ENCODE measurements at regions not wholly inside any gene's neighbourhood (a gene's known extent, or its start where the extent isn't known, plus 50 kb on each side); places are given as distances from the start of the nearest gene placed in this dataset.

- Histone ChIP-seq H3K36me3 (ENCODE audit: control insufficient read depth in 4 of 4, insufficient read depth in 4 of 4, low read length in 4 of 4) (no peaks in the 10 kb centered on the region), H3K27ac (ENCODE audit: low read depth in 1 of 2, low read length in 1 of 2) (no peak overlapping the region), H3K4me3 (no peak overlapping the region), H3K27me3 (ENCODE audit: control insufficient read depth in 3 of 3, insufficient read depth in 3 of 3, low read length in 2 of 3) (no peaks in the 10 kb centered on the region), H3K9me3 (ENCODE audit: control insufficient read depth in 4 of 4, insufficient read depth in 3 of 4, low read length in 3 of 4) (no peaks in the 10 kb centered on the region), H3K4me1 (ENCODE audit: control insufficient read depth in 5 of 5, insufficient read depth in 5 of 5, low read length in 5 of 5) (no peaks in the 10 kb centered on the region), H3K9ac (ENCODE audit: insufficient read depth in 1 of 2, low read length in 2 of 2) (no peak overlapping the region)
- DNase-seq (no peak), ATAC-seq (ENCODE audit: insufficient read depth, low FRiP score) (no peak)
- TF ChIP-seq CTCF (IDR thresholded peaks at IDR 0.05; ENCODE audit: control extremely low read depth, extremely low read depth), result no peak
- WGBS, 2 donors, result 90 to 93% methylated on average over 1 of the region's 1 CpG
Observed at GRCh38 chr7:113825832-113826231, 93.0 kb downstream of the PPP1R3A start.

DNA sequence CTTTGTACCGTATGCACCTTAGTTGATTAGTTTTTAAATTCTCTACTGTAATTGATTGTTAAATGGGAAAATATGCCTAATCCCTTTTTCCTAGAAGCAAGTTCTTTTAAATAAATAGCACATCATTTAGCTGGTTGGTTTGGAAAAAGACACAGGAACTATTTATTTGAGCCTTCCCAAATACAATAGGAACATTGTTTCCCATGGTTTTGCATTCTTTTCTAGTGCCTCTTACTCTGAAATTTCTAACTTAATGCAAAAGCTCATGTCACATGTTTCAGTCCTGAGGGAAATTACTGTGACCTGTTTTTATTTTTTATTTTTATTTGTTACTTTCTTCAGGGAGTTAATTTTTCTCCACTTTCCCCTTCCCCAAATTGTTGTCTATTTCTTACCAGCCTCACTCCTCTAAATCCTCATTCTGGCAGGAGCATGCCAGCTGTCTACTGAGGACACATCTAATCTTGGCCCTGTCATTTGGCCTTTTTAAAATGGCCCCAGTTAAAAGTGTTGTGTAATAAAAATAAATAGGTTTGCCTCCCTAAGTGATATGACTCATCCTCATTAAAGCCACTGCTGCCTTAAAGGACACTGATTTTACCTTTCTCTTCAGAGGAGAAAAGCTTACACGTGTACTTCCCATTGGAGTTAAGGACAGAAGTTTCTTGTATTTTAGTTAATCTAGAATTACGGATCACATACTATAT lies 94.5 kb downstream of the PPP1R3A start:
- H3K36me3 ChIP-seq (ENCODE audit: control insufficient read depth in 4 of 4, insufficient read depth in 4 of 4, low read length in 4 of 4), result no peaks in the 10 kb centered on the region
- H3K4me3 ChIP-seq, result no peak overlapping the region
- no peaks in the 10 kb centered on the region for H3K27me3 ChIP-seq (ENCODE audit: control insufficient read depth in 3 of 3, insufficient read depth in 3 of 3, low read length in 2 of 3)
- H3K9me3 ChIP-seq (ENCODE audit: control insufficient read depth in 4 of 4, insufficient read depth in 3 of 4, low read length in 3 of 4), result no peaks in the 10 kb centered on the region
- no peak overlapping the region for H3K27ac ChIP-seq (ENCODE audit: low read depth in 1 of 2, low read length in 1 of 2)
- ATAC-seq (ENCODE audit: insufficient read depth, low FRiP score), result no peak
- peaks cover 0 to 2% (median 0%) of the 10 kb centered on the region in 5 donors for H3K4me1 ChIP-seq (ENCODE audit: control insufficient read depth in 5 of 5, insufficient read depth in 5 of 5, low read length in 5 of 5)
- H3K9ac ChIP-seq (ENCODE audit: insufficient read depth in 1 of 2, low read length in 2 of 2), result no peak overlapping the region
- DNase-seq, result no peak
- WGBS, 2 donors, result 74 to 78% methylated on average over 3 of the region's 3 CpGs
- TF ChIP-seq CTCF (IDR thresholded peaks at IDR 0.05; ENCODE audit: control extremely low read depth, extremely low read depth), result no peak

DNA sequence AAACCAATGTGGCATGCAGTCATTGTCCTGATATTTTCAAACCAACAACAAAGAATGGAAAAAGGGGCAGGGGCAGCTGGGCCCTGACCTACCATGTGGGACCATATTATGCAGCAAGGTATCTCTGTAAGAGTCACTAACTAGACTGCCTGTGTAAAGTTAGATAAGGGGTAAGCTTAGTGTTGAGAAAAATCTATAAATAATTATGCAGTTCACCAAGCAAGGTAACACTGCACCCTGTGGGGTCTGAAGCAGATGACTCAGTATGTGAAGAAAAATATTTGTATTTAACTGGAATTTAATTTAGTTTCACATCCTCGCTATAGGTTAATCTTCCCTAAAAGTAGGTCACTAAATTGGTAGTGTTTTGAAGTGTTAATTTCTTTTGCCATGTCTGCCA lies 99.3 kb downstream of the PPP1R3A start:
- no peaks in the 10 kb centered on the region for H3K9me3 ChIP-seq (ENCODE audit: control insufficient read depth in 4 of 4, insufficient read depth in 3 of 4, low read length in 3 of 4)
- H3K4me1 ChIP-seq (ENCODE audit: control insufficient read depth in 5 of 5, insufficient read depth in 5 of 5, low read length in 5 of 5), result peaks cover 0 to 4% (median 0%) of the 10 kb centered on the region in 5 donors
- no peaks in the 10 kb centered on the region for H3K36me3 ChIP-seq (ENCODE audit: control insufficient read depth in 4 of 4, insufficient read depth in 4 of 4, low read length in 4 of 4)
- DNase-seq (no peak), ATAC-seq (ENCODE audit: insufficient read depth, low FRiP score) (no peak)
- 81 to 84% methylated on average over 1 of the region's 1 CpG for WGBS, 2 donors
- TF ChIP-seq CTCF (IDR thresholded peaks at IDR 0.05; ENCODE audit: control extremely low read depth, extremely low read depth), result no peak
- no peak overlapping the region for H3K27ac ChIP-seq (ENCODE audit: low read depth in 1 of 2, low read length in 1 of 2)
- H3K4me3 ChIP-seq, result no peak overlapping the region
- H3K9ac ChIP-seq (ENCODE audit: insufficient read depth in 1 of 2, low read length in 2 of 2), result no peak overlapping the region
- no peaks in the 10 kb centered on the region for H3K27me3 ChIP-seq (ENCODE audit: control insufficient read depth in 3 of 3, insufficient read depth in 3 of 3, low read length in 2 of 3)

GRCh38 chr7:113816639-113817038 lies 102.2 kb downstream of the PPP1R3A start:
- H3K9me3 ChIP-seq (ENCODE audit: control insufficient read depth in 4 of 4, insufficient read depth in 3 of 4, low read length in 3 of 4), result no peaks in the 10 kb centered on the region
- ATAC-seq (ENCODE audit: insufficient read depth, low FRiP score), result no peak
- no peaks in the 10 kb centered on the region for H3K36me3 ChIP-seq (ENCODE audit: control insufficient read depth in 4 of 4, insufficient read depth in 4 of 4, low read length in 4 of 4)
- DNase-seq, result no peak
- peaks cover 0 to 25% (median 7%) of the 10 kb centered on the region in 5 donors for H3K4me1 ChIP-seq (ENCODE audit: control insufficient read depth in 5 of 5, insufficient read depth in 5 of 5, low read length in 5 of 5)
- no peak overlapping the region for H3K9ac ChIP-seq (ENCODE audit: insufficient read depth in 1 of 2, low read length in 2 of 2)
- no peak for TF ChIP-seq CTCF (IDR thresholded peaks at IDR 0.05; ENCODE audit: control extremely low read depth, extremely low read depth)
- H3K27ac ChIP-seq (ENCODE audit: low read depth in 1 of 2, low read length in 1 of 2), result no peak overlapping the region
- H3K27me3 ChIP-seq (ENCODE audit: control insufficient read depth in 3 of 3, insufficient read depth in 3 of 3, low read length in 2 of 3), result no peaks in the 10 kb centered on the region
- H3K4me3 ChIP-seq, result no peak overlapping the region
